ENCODE measurements at regions not wholly inside any gene's neighbourhood (a gene's known extent, or its start where the extent isn't known, plus 50 kb on each side); places are given as distances from the start of the nearest gene placed in this dataset.

- TF ChIP-seq CTCF (IDR thresholded peaks at IDR 0.05; ENCODE audit: insufficient read depth, low read length, poor library complexity, severe bottlenecking) (no peak), EZH2phosphoT487 (conservative IDR thresholded peaks at IDR 0.05; ENCODE audit: low read length) (no peak)
Observed at GRCh38 chr2:204078003-204078698, 141.6 kb downstream of the ICOS start.
